Thoracic aorta (tissue), 2 donors: ENCODE measurements at regions not wholly inside any gene's neighbourhood (a gene's known extent, or its start where the extent isn't known, plus 50 kb on each side); places are given as distances from the start of the nearest gene placed in this dataset.
"Not testable (repeated sequence)": the region's sequence is repeated elsewhere in the genome, so short reads cannot be mapped to it uniquely, and the experiment has no call there.

Experiments used
- ATAC-seq: fragments of 150-250 bp; one replicate; pipeline ENCODE4 v1.8.0; 2017; ENCODE audit warnings: low read depth; ENCODE audit not compliant: insufficient number of reproducible peaks, low FRiP score
- DNase-seq: peaks from one replicate; pipeline ENCODE4 v3.0.0-alpha.2; 2020; ENCODE audit warnings: low spot score
- H3K27ac ChIP-seq, 2 donors: fragments of 200-600 bp; sonication (generic); 1 replicate in 1 of 2; 2 replicates in 1 of 2; pipeline ENCODE4 v1.5.1; 2016; ENCODE audit warnings: mild to moderate bottlenecking in 2 of 2, moderate library complexity in 2 of 2
- H3K27me3 ChIP-seq: fragments of 200-600 bp; sonication (generic); replicated peaks from 2 replicates; pipeline ENCODE4 v1.6.0; 2016; ENCODE audit warnings: mild to moderate bottlenecking; ENCODE audit not compliant: insufficient read depth
- H3K36me3 ChIP-seq: fragments of 200-600 bp; sonication (generic); one replicate; pipeline ENCODE4 v1.5.1; 2016
- H3K4me1 ChIP-seq, 2 donors: fragments of 200-600 bp; sonication (generic); 1 replicate in 1 of 2; 2 replicates in 1 of 2; pipeline versions ENCODE4 v1.5.1 to v1.6.0; 2016; ENCODE audit warnings: low read depth in 2 of 2, mild to moderate bottlenecking in 1 of 2; ENCODE audit not compliant: control insufficient read depth in 1 of 2
- H3K4me3 ChIP-seq: fragments of 200-600 bp; sonication (generic); 2 replicates; pipeline ENCODE4 v1.5.1; 2016; ENCODE audit warnings: mild to moderate bottlenecking
- H3K9me3 ChIP-seq: fragments of 200-600 bp; sonication (generic); 2 replicates; pipeline ENCODE4 v1.5.1; 2016
- TF ChIP-seq, protein P1 (sequence below): fragments of 200-600 bp; sonication (generic); IDR thresholded peaks from one replicate; pipeline ENCODE4 v1.5.1; 2019; ENCODE audit warnings: antibody characterized with exemption

DNA sequence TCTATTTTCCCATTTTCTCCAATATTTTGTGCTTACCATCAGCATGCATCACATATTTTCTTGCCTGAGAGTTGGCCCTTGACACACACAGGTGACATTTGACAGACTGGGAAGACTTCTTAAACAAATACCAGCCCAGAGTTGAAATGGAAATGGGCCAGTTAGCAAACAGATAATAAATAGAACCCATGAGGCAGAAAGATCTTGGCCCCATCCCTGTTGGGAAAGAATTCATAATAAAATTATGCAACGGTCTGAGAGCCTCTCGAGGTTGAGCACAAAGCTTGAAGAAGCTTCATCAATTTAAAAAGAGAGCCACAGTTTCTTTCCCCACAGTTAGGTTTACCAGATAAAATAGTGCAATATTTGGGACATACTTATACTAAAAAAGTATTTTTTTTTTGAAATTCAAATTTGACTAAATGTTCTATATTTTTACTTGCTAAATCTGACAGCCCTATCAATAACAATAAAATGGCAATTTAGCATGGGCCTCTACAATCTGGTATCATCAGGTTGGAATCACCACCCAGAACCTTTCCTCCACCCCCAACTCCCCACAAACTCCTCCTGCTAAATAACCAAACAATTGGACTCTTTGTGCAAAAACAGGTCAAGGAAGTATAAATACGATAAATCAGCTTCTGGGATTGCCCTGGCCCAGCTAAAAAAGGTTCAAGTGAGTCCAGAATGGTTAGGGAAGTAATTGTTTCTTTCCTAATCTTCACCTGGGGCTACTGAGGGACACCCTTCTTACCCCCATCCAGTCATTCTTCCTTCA lies 129.8 kb downstream of the CD164 start:
- Histone ChIP-seq H3K27ac (no peak overlapping the region), H3K4me1 (no peaks in the 10 kb centered on the region), H3K27me3 (no peaks in the 10 kb centered on the region), H3K4me3 (no peak overlapping the region), H3K36me3 (no peaks in the 10 kb centered on the region), H3K9me3 (no peaks in the 10 kb centered on the region)
- ATAC-seq (no peak), DNase-seq (no peak)
- TF ChIP-seq, protein P1, sequence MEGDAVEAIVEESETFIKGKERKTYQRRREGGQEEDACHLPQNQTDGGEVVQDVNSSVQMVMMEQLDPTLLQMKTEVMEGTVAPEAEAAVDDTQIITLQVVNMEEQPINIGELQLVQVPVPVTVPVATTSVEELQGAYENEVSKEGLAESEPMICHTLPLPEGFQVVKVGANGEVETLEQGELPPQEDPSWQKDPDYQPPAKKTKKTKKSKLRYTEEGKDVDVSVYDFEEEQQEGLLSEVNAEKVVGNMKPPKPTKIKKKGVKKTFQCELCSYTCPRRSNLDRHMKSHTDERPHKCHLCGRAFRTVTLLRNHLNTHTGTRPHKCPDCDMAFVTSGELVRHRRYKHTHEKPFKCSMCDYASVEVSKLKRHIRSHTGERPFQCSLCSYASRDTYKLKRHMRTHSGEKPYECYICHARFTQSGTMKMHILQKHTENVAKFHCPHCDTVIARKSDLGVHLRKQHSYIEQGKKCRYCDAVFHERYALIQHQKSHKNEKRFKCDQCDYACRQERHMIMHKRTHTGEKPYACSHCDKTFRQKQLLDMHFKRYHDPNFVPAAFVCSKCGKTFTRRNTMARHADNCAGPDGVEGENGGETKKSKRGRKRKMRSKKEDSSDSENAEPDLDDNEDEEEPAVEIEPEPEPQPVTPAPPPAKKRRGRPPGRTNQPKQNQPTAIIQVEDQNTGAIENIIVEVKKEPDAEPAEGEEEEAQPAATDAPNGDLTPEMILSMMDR = no peak

DNA sequence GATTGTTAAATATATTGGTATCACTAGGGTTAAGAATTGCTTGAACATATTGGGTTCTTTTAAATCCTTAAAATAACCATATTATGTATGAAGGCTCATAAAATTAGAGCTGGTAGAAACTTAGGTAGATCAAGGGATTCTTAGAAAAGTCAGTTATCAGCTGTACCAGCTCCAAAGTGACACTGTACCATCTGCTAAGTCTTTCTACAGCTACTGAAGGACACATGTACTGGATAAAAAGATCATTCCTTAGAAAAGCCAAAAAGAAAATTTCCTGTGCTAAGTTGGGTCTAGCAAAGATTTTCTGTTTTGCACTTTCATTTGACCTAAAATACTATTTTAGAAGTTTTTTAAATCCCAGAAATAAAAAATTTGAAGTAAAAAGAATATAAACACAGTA lies 130.4 kb downstream of the CD164 start:
- no peak for DNase-seq
- H3K27ac ChIP-seq = no peak overlapping the region

DNA sequence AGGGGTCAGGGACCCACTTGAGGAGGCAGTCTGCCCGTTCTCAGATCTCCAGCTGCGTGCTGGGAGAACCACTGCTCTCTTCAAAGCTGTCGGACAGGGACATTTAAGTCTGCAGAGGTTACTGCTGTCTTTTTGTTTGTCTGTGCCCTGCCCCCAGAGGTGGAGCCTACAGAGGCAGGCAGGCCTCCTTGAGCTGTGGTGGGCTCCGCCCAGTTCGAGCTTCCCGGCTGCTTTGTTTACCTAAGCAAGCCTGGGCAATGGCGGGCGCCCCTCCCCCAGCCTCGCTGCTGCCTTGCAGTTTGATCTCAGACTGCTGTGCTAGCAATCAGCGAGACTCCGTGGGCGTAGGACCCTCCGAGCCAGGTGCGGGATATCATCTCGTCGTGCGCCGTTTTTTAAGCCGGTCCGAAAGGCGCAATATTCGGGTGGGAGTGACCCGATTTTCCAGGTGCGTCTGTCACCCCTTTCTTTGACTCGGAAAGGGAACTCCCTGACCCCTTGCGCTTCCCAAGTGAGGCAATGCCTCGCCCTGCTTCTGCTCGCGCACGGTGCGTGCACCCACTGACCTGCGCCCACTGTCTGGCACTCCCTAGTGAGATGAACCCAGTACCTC lies 131.6 kb downstream of the CD164 start:
- H3K9me3 ChIP-seq, H3K4me3 ChIP-seq, DNase-seq, H3K27ac ChIP-seq, H3K27me3 ChIP-seq, H3K4me1 ChIP-seq, ATAC-seq, H3K36me3 ChIP-seq: not testable (repeated sequence)

More for the DNA sequence above, 130.4 kb downstream of the CD164 start:
- Histone ChIP-seq H3K36me3 (no peaks in the 10 kb centered on the region), H3K4me3 (no peak overlapping the region), H3K9me3 (no peaks in the 10 kb centered on the region), H3K27me3 (no peaks in the 10 kb centered on the region), H3K4me1 (no peaks in the 10 kb centered on the region)
- TF ChIP-seq, protein P1 = no peak
- no peak for ATAC-seq

DNA sequence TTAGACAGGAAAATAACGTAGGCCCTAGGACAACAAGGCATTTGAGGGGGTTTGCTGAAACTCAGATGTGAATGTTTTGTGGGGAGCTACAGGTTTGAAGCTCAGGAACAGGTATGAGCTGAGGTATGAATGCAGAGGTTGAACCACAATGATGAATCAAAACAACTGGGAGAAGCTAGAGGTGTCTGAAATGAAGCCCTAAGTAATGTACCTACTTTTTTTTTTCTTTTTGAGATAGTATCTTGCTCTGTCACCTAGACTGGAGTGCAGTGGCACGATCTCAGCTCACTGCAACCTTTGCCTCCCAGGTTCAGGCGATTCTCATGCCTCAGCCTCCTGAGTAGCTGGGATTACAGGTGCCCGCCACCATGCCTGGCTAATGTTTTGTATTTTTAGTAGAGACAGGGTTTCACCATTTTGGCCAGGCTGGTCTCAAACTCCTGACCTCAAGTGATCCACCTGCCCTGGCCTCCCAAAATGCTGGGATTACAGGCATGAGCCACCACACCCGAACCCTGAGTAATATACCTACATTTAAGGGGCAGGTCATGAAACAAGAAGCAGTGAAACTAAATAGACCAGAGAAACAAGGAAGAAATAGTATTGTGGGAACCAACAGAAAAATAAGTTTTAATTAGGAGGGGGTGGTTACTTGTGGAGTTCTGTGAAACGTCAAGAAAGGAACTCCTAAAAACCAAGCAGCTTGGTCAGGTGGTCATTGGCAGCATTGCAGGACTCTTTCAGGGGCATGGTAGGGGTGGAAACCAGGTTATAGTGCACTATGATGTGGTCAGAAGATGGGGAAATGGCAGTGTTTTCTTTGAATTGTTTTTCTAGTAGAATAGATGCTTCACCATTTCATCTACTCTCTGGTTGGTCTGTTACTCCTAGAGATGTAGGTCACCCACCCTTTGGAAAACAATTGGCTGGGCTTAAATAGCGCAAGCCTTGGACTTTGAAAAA lies 138.1 kb downstream of the CD164 start:
- no peak for DNase-seq
- TF ChIP-seq, protein P1 = no peak
- Histone ChIP-seq H3K27ac (no peak overlapping the region), H3K9me3 (no peaks in the 10 kb centered on the region), H3K27me3 (no peaks in the 10 kb centered on the region), H3K36me3 (no peaks in the 10 kb centered on the region), H3K4me1 (peaks cover 7 to 16% of the 10 kb centered on the region in 2 donors), H3K4me3 (no peak overlapping the region)
- ATAC-seq = no peak

DNA sequence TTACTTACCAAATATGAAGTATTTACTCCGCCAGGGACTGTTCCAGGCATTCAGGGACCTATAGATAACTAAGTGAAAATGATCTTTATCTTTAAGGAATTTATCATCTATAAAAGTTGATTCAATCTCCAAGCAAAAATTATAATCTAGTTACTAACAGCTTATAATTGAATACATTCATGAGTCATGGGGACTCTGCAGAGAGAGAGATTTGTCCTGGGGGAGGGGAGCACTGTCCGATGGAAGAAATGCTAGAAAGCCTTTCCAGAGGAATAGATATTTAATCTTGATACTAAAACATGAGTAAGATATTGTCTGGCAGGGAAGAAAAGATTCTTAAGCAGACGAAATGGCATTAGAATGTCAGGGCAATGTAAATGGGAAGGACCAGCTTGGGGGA lies 139.3 kb downstream of the CD164 start:
- Histone ChIP-seq H3K27me3 (no peaks in the 10 kb centered on the region), H3K9me3 (no peaks in the 10 kb centered on the region), H3K4me1 (peaks cover 11 to 25% of the 10 kb centered on the region in 2 donors), H3K27ac (no peak overlapping the region), H3K4me3 (no peak overlapping the region), H3K36me3 (no peaks in the 10 kb centered on the region)
- DNase-seq = no peak
- no peak for ATAC-seq
- TF ChIP-seq, protein P1 = no peak
